Lung (tissue), 11 donors: ENCODE measurements at regions not wholly inside any gene's neighbourhood (a gene's known extent, or its start where the extent isn't known, plus 50 kb on each side); places are given as distances from the start of the nearest gene placed in this dataset.

Experiments
- ATAC-seq: fragments of 200-7000 bp; cut with Tn5 transposase; one replicate; pipeline ENCODE4 v1.9.1; 2020; ENCODE audit warnings: moderate number of reproducible peaks; ENCODE audit not compliant: insufficient read depth, low FRiP score
- DNase-seq, 3 donors: peaks; one replicate each; pipeline ENCODE4 v3.0.0-alpha.2; 2013 to 2017
- H3K27ac ChIP-seq, 2 donors: one replicate each; pipeline ENCODE4 v1.5.1; 2013; ENCODE audit warnings: mild to moderate bottlenecking in 2 of 2, moderate library complexity in 2 of 2, control low read depth in 1 of 2, inconsistent platforms in 1 of 2, low read depth in 1 of 2, low read length in 1 of 2
- H3K27me3 ChIP-seq, 3 donors: one replicate each; pipeline ENCODE4 v1.5.1; 2013; ENCODE audit warnings: low read length in 2 of 3; ENCODE audit not compliant: control insufficient read depth in 3 of 3, insufficient read depth in 3 of 3
- H3K36me3 ChIP-seq, 4 donors: one replicate each; pipeline ENCODE4 v1.5.1; 2013; ENCODE audit warnings: low read length in 4 of 4, mild to moderate bottlenecking in 1 of 4, moderate library complexity in 1 of 4; ENCODE audit not compliant: control insufficient read depth in 4 of 4, insufficient read depth in 4 of 4
- H3K4me1 ChIP-seq, 5 donors: one replicate each; pipeline ENCODE4 v1.5.1; 2013; ENCODE audit warnings: low read length in 5 of 5, mild to moderate bottlenecking in 2 of 5, moderate library complexity in 1 of 5; ENCODE audit not compliant: control insufficient read depth in 5 of 5, insufficient read depth in 5 of 5
- H3K4me3 ChIP-seq: one replicate; pipeline ENCODE4 v1.5.1; 2013; ENCODE audit warnings: mild to moderate bottlenecking, control low read depth, moderate library complexity
- H3K9ac ChIP-seq, 2 donors: one replicate each; pipeline ENCODE4 v1.5.1; 2013; ENCODE audit warnings: low read length in 2 of 2, control low read depth in 1 of 2; ENCODE audit not compliant: insufficient read depth in 1 of 2
- H3K9me3 ChIP-seq, 4 donors: one replicate each; pipeline ENCODE4 v1.5.1; 2013; ENCODE audit warnings: low read length in 3 of 4, mild to moderate bottlenecking in 1 of 4, moderate library complexity in 1 of 4; ENCODE audit not compliant: control insufficient read depth in 4 of 4, insufficient read depth in 3 of 4
- WGBS, 2 donors: extraction: QIAGEN DNeasy Blood & Tissue Kit; methylation state at CpG; one replicate each; pipeline ENCODE4 v1.1.7; 2013; 5-methylcytosine and 5-hydroxymethylcytosine counted together
- TF ChIP-seq, protein P1 (sequence below): IDR thresholded peaks from 2 replicates; pipeline ENCODE4 v1.5.1; 2012; ENCODE audit warnings: mild to moderate bottlenecking; ENCODE audit errors: control extremely low read depth, extremely low read depth
- donor health status: control.
- donor health status: control.
- donor health status: Bipolar disorder and iron deficiency.
- donor health status: healthy.
- donor health status: DM: yes; HTN: yes; CAD: no.

DNA sequence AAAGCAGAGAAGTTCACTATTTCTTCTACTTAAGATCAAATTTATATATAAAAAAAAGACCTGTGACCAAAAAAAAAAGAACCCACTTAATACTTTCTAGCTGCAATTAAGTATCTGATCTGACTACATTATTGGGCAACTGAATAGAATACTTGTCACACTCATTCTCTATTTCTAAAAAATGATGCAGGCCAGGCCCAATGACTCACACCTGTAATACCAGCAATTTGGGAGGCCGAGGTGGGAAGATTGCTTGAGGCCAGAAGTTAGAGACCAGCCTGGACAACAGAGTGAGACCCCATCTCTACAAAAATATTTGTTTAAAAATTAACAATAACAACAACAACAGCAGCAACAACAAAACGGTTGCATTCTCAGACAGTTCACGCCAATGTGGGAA is 108.8 kb upstream of the BMP2K start:
- Histone ChIP-seq H3K9me3 (no peaks in the 10 kb centered on the region), H3K36me3 (no peaks in the 10 kb centered on the region), H3K27me3 (no peaks in the 10 kb centered on the region), H3K27ac (no peak overlapping the region), H3K9ac (no peak overlapping the region), H3K4me3 (no peak overlapping the region), H3K4me1 (peaks cover 0 to 14% (median 3%) of the 10 kb centered on the region in 5 donors)
- TF ChIP-seq, protein P1, sequence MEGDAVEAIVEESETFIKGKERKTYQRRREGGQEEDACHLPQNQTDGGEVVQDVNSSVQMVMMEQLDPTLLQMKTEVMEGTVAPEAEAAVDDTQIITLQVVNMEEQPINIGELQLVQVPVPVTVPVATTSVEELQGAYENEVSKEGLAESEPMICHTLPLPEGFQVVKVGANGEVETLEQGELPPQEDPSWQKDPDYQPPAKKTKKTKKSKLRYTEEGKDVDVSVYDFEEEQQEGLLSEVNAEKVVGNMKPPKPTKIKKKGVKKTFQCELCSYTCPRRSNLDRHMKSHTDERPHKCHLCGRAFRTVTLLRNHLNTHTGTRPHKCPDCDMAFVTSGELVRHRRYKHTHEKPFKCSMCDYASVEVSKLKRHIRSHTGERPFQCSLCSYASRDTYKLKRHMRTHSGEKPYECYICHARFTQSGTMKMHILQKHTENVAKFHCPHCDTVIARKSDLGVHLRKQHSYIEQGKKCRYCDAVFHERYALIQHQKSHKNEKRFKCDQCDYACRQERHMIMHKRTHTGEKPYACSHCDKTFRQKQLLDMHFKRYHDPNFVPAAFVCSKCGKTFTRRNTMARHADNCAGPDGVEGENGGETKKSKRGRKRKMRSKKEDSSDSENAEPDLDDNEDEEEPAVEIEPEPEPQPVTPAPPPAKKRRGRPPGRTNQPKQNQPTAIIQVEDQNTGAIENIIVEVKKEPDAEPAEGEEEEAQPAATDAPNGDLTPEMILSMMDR: no peak
- ATAC-seq (no peak), DNase-seq (no peak)
- 64 to 66% methylated on average over 3 of the region's 3 CpGs for WGBS, 2 donors

DNA sequence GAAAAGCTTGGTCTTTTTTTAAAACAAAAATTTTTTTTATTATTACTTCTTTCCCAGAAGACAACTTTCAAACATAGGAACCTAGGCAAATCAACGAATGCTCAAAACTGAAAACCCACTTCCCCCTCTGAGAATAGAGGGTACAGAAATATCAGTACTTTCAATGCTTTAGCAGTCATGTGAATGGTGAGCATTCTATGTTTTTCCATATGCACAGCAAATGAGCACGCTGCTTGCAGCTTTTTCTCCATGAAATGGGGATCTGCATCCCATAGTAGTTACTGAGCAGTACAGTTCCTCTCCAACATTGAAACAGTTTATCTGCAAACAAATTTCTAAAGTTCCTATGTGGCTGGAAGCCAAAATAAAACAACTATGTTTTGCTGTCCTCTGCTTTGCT is 108.4 kb upstream of the BMP2K start:
- Histone ChIP-seq H3K36me3 (no peaks in the 10 kb centered on the region), H3K27me3 (no peaks in the 10 kb centered on the region), H3K27ac (no peak overlapping the region), H3K9me3 (no peaks in the 10 kb centered on the region), H3K4me1 (peaks cover 0 to 13% (median 3%) of the 10 kb centered on the region in 5 donors), H3K9ac (no peak overlapping the region), H3K4me3 (no peak overlapping the region)
- WGBS, 2 donors: 45 to 55% methylated on average over 2 of the region's 2 CpGs
- DNase-seq (peak in 1 of 3 donors; percentile 39), ATAC-seq (no peak)
- TF ChIP-seq, protein P1: no peak

DNA sequence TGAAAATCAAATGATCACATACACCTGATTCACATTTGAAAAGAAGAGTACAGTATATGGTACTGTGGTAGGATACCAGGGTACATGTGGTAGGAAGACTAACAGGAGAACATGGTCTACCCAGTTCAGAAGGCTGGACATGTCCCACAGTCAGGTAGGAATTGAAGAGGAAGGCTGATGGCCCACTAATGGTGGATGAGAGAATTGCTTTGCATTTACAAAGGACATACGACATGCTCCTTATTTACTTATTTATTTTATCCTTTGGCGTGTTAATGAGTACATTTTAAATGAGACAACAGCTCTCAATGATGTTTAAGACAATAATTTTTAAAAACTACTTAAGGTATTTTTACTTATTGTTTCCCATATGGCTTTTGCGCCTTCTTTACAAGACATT is 106.7 kb upstream of the BMP2K start:
- TF ChIP-seq, protein P1: no peak
- no peaks in the 10 kb centered on the region for H3K36me3 ChIP-seq
- no peak overlapping the region for H3K4me3 ChIP-seq
- ATAC-seq (no peak), DNase-seq (no peak)
- 92 to 95% methylated on average over 3 of the region's 3 CpGs for WGBS, 2 donors
- H3K27ac ChIP-seq: no peak overlapping the region
- peaks cover 0 to 13% (median 3%) of the 10 kb centered on the region in 5 donors for H3K4me1 ChIP-seq
- H3K9me3 ChIP-seq: no peaks in the 10 kb centered on the region
- no peak overlapping the region for H3K9ac ChIP-seq
- no peaks in the 10 kb centered on the region for H3K27me3 ChIP-seq
